PC-9 (cell line): ENCODE measurements at regions not wholly inside any gene's neighbourhood (a gene's known extent, or its start where the extent isn't known, plus 50 kb on each side); places are given as distances from the start of the nearest gene placed in this dataset.

ENCODE experiments used
- BruUV-seq: library from RNA; stranded (reverse); fragments of 400-500 nt; replicated peaks from 2 replicates; lab custom pipeline; 2021; lab: Mats Ljungman, UMichigan
- CTCF ChIA-PET: fragments of 300-600 bp; sonication (Branson Sonifier 250); formaldehyde crosslinking; loops from one replicate; lab custom pipeline; 2022; ENCODE audit warnings: antibody characterized with exemption; lab: Charles Lee
- POLR2A ChIA-PET: fragments of 300-600 bp; sonication (Branson Sonifier 250); formaldehyde crosslinking; loops from one replicate; lab custom pipeline; 2022; ENCODE audit warnings: antibody characterized with exemption; ENCODE audit not compliant: unreplicated experiment; lab: Charles Lee
- DNase-seq, 2 experiments: peaks; one replicate each; pipeline versions ENCODE4 v3.0.0 to v3.0.0-alpha.2; 2015 to 2022; ENCODE audit warnings: mixed read lengths in 1 of 2
- H2AFZ ChIP-seq: fragments of 200-600 bp; sonication (generic); 2 replicates; pipeline ENCODE4 v1.8.1; 2017; ENCODE audit warnings: antibody characterized with exemption
- H3F3A ChIP-seq: fragments of 200-600 bp; sonication (generic); 2 replicates; pipeline ENCODE4 v1.8.1; 2017; ENCODE audit warnings: antibody characterized with exemption, mild to moderate bottlenecking, low read depth; ENCODE audit not compliant: insufficient read depth
- H3K27ac ChIP-seq: fragments of 200-600 bp; sonication (generic); 2 replicates; pipeline ENCODE4 v1.6.1; 2016; ENCODE audit warnings: mixed run types
- H3K27me3 ChIP-seq: fragments of 200-600 bp; sonication (generic); 2 replicates; pipeline ENCODE4 v1.6.1; 2016; ENCODE audit warnings: low read depth, mixed run types; ENCODE audit not compliant: insufficient read depth
- H3K36me3 ChIP-seq: fragments of 200-600 bp; sonication (generic); 2 replicates; pipeline ENCODE4 v1.6.1; 2016; ENCODE audit warnings: low read depth, mixed run types
- H3K4me1 ChIP-seq: fragments of 200-600 bp; sonication (generic); replicated peaks from 2 replicates; pipeline ENCODE4 v1.6.1; 2016; ENCODE audit warnings: mixed run types; ENCODE audit not compliant: insufficient read depth
- H3K4me2 ChIP-seq: fragments of 200-600 bp; sonication (generic); 2 replicates; pipeline ENCODE4 v1.6.1; 2017; ENCODE audit warnings: mixed run types
- H3K4me3 ChIP-seq: fragments of 200-600 bp; sonication (generic); 2 replicates; pipeline ENCODE4 v1.6.1; 2016; ENCODE audit warnings: mixed run types
- H3K79me2 ChIP-seq: fragments of 200-600 bp; sonication (generic); 2 replicates; pipeline ENCODE4 v1.6.1; 2017; ENCODE audit warnings: low read depth, mixed run types
- H3K9me2 ChIP-seq: fragments of 200-600 bp; sonication (generic); 2 replicates; pipeline ENCODE4 v1.8.1; 2017; ENCODE audit warnings: mild to moderate bottlenecking; ENCODE audit not compliant: insufficient read depth
- H3K9me3 ChIP-seq: fragments of 200-600 bp; sonication (generic); 2 replicates; pipeline ENCODE4 v1.8.1; 2016; ENCODE audit warnings: low read depth; ENCODE audit not compliant: insufficient read depth
- H4K20me1 ChIP-seq: fragments of 200-600 bp; sonication (generic); 2 replicates; pipeline ENCODE4 v1.8.1; 2017; ENCODE audit not compliant: insufficient read depth
- CTCF ChIP-seq: fragments of 200-600 bp; sonication (generic); conservative IDR thresholded peaks from 2 replicates; pipeline ENCODE4 v1.6.1; 2017; ENCODE audit warnings: mixed run types, antibody characterized with exemption, mild to moderate bottlenecking, moderate library complexity
- EZH2 ChIP-seq: fragments of 200-600 bp; sonication (generic); IDR thresholded peaks from 2 replicates; pipeline ENCODE4 v1.8.0; 2017; ENCODE audit warnings: antibody characterized with exemption, low read depth
- intact Hi-C: fragments of 100-400 bp; cut with micrococcal nuclease; formaldehyde crosslinking; loops from one replicate; pipeline ENCODE4 v1.10.0; 2022; ENCODE audit not compliant: unreplicated experiment

- CTCF ChIA-PET, result no interaction called here
Observed at GRCh38 chr9:105865285-105865684, 170.9 kb downstream of the TMEM38B start.

GRCh38 chr9:105871540-105871939 is 177.2 kb downstream of the TMEM38B start:
- no peaks in the 10 kb centered on the region for H4K20me1 ChIP-seq
- no peaks in the 10 kb centered on the region for H3F3A ChIP-seq
- no peaks in the 10 kb centered on the region for H3K4me1 ChIP-seq
- no peak for DNase-seq
- no peak overlapping the region for H2AFZ ChIP-seq
- no peak overlapping the region for H3K4me2 ChIP-seq
- BruUV-seq, result no TSS peak
- intact Hi-C loops, result no loop called here
- no peaks in the 10 kb centered on the region for H3K79me2 ChIP-seq
- TF ChIP-seq EZH2, result no peak
- no peak for TF ChIP-seq CTCF
- H3K27me3 ChIP-seq, result no peaks in the 10 kb centered on the region
- no peaks in the 10 kb centered on the region for H3K9me3 ChIP-seq
- POLR2A ChIA-PET, result no interaction called here
- no peaks in the 10 kb centered on the region for H3K9me2 ChIP-seq
- H3K36me3 ChIP-seq, result no peaks in the 10 kb centered on the region
- CTCF ChIA-PET, result no interaction called here
- no peak overlapping the region for H3K4me3 ChIP-seq
- no peak overlapping the region for H3K27ac ChIP-seq

More at GRCh38 chr9:105865285-105865684, 170.9 kb downstream of the TMEM38B start:
- no peaks in the 10 kb centered on the region for H3K36me3 ChIP-seq
- H3K27me3 ChIP-seq, result no peaks in the 10 kb centered on the region
- H3K4me1 ChIP-seq, result no peaks in the 10 kb centered on the region
- H4K20me1 ChIP-seq, result no peaks in the 10 kb centered on the region
- no peak overlapping the region for H2AFZ ChIP-seq
- no TSS peak for BruUV-seq
- intact Hi-C loops, result no loop called here
- H3K9me3 ChIP-seq, result no peaks in the 10 kb centered on the region
- no peak overlapping the region for H3K27ac ChIP-seq
- no peaks in the 10 kb centered on the region for H3F3A ChIP-seq
- H3K4me2 ChIP-seq, result no peak overlapping the region
- POLR2A ChIA-PET, result no interaction called here
- H3K79me2 ChIP-seq, result no peaks in the 10 kb centered on the region
- no peak overlapping the region for H3K4me3 ChIP-seq
- H3K9me2 ChIP-seq, result no peaks in the 10 kb centered on the region
- no peak for DNase-seq
- TF ChIP-seq CTCF, result no peak
- TF ChIP-seq EZH2, result no peak

GRCh38 chr9:105873801-105874200 is 179.5 kb downstream of the TMEM38B start:
- Histone ChIP-seq H3K27ac (no peak overlapping the region), H3F3A (no peaks in the 10 kb centered on the region), H2AFZ (no peak overlapping the region), H3K4me1 (no peaks in the 10 kb centered on the region), H3K79me2 (no peaks in the 10 kb centered on the region), H3K36me3 (no peaks in the 10 kb centered on the region), H3K9me2 (no peaks in the 10 kb centered on the region), H3K9me3 (no peaks in the 10 kb centered on the region), H3K27me3 (no peaks in the 10 kb centered on the region), H3K4me2 (no peak overlapping the region), H3K4me3 (no peak overlapping the region), H4K20me1 (no peaks in the 10 kb centered on the region)
- CTCF ChIA-PET, result no interaction called here
- no TSS peak for BruUV-seq
- TF ChIP-seq EZH2, result no peak
- TF ChIP-seq CTCF, result no peak
- no peak for DNase-seq
- POLR2A ChIA-PET, result no interaction called here
- intact Hi-C loops, result no loop called here
